ENCODE measurements at regions not wholly inside any gene's neighbourhood (a gene's known extent, or its start where the extent isn't known, plus 50 kb on each side); places are given as distances from the start of the nearest gene placed in this dataset.

- no peak for TF ChIP-seq CTCF (conservative IDR thresholded peaks at IDR 0.05 in 1 of 2, IDR thresholded peaks at IDR 0.05 in 1 of 2; ENCODE audit: extremely low read depth in 1 of 2, insufficient read depth in 1 of 2, low read depth in 1 of 2, low read length in 2 of 2)
- TF ChIP-seq EZH2 (IDR thresholded peaks at IDR 0.05; ENCODE audit: borderline replicate concordance, low read length): no peak
Measured at GRCh38 chr9:108783731-108784495, 71.9 kb downstream of the ACTL7B start.
